HG03175 (cell line): ENCODE measurements at regions not wholly inside any gene's neighbourhood (a gene's known extent, or its start where the extent isn't known, plus 50 kb on each side); places are given as distances from the start of the nearest gene placed in this dataset.
"Not testable (repeated sequence)": the region's sequence is repeated elsewhere in the genome, so short reads cannot be mapped to it uniquely, and the experiment has no call there.

Experiments
- ATAC-seq: cut with Tn5 transposase; IDR thresholded peaks from one replicate; pipeline ENCODE4 v1.9.1; 2021; ENCODE audit warnings: mild to moderate bottlenecking, moderate library complexity; ENCODE audit not compliant: unreplicated experiment

DNA sequence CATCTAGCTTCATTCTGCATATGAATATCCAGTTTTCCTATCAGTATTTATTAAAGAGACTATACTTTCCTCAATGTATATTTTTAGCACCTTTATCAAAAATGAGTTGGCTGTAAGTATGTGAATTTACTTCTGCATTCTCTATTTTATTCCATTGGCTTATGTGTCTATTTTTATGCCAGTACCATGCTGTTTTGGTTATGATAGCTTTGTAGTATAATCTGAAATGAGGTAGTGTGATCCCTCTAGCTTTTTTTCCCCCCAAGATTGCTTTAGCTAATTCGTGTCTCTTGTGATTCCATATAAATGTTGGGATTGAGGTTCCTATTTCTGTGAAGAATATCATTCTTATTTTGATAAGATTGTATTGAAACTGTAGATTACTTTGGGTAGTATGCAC lies 469.1 kb upstream of the MAP3K7 start:
- ATAC-seq, result no peak

DNA sequence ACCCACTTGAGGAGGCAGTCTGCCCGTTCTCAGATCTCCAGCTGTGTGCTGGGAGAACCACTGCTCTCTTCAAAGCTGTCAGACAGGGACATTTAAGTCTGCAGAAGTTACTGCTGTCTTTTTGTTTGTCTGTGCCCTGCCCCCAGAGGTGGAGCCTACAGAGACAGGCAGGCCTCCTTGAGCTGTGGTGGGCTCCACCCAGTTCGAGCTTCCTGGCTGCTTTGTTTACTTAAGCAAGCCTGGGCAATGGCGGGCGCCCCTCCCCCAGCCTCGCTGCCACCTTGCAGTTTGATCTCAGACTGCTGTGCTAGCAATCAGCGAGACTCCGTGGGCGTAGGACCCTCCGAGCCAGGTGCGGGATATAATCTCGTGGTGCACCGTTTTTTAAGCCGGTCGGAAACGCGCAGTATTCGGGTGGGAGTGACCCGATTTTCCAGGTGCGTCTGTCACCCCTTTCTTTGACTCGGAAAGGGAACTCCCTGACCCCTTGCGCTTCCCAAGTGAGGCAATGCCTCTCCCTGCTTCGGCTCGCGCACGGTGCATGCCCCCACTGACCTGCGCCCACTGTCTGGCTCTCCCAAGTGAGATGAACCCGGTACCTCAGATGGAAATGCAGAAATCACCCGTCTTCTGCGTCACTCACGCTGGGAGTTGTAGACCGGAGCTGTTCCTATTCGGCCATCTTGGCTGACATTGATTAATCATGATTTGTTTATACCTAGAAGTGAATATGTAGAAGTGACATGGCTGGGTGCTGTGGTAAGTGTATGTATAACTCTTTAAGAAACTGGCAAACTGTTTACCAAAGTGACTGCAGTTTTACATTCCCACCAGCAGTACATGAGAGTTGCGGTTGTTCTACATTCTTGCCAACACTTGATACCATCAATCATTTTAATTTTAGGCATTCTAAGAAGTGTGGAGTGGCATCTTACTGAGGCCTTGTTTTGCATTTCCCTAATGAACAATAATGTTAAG lies 465.9 kb upstream of the MAP3K7 start:
- not testable (repeated sequence) for ATAC-seq

DNA sequence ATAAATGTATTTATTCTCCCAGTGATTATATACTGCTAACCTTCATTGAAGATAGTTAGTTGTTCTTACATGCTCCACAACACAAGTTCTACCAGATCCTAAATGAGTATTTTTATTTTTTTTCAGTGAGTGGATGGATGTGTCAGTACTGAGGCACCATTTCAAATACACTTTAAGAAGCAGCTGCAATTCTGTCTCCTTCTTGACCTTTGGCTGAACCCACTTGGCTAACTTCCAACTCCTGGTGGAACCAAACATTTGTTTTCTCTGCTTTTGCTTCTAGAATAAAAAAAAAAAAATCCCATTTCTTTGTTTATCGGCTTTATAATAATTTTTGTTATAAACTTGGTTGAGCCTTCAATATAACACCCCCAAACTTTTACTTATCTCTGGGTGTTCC lies 458.3 kb upstream of the MAP3K7 start:
- no peak for ATAC-seq

DNA sequence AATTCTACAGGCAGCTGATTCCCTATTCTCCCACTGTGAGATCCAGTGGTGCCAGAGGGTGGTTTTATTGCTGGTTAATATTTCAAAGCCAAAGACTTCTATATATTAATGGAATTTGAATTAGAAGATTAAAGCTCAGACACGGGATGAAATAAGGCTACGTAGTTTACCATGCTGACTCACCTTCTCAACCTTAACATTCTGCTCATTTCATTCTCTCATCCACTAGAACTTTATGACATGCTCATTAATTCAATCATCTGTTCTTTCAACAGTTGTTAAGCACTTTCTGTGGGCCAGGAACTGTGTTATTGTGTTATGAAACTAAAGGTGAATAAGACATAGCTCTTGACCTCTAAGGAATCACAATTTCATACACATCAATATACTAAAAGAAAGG lies 456.9 kb upstream of the MAP3K7 start:
- ATAC-seq, result no peak

DNA sequence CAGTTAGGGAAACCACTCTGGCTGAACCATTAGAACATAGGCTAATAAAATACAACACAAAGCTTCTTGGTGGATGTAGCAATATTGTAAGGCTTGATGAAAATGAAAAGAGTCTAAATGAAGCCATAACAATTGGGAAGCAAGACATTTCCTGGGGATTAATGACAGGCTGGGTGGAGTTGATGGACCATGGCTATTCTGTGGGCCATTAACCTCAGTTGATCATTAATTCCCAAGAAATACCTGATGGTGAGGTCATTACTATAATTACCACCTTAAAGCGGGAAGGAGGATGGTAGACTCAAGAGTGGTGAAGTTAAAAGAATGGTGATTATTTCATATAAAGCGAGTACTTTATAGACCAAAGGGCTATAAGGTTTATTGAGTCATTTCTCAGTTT lies 455.8 kb upstream of the MAP3K7 start:
- no peak for ATAC-seq

DNA sequence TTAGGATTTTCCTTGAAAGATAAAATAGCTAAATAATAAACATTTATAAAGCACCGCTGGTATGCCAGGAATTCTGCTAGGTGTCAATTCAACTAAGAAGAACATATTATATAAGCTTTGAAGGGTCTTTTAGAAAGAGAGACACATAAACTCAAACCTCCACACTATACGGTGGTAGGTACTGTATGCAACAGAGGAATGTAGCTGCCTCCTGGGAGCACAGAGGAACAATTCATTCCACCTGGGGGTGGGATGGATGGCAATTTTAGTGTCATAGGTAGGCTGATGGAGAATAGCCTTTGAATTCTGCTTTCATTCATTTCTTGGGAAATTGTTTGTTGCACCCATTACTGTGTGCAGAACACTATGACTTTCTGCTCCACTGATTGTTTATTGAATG lies 447.1 kb upstream of the MAP3K7 start:
- no peak for ATAC-seq

DNA sequence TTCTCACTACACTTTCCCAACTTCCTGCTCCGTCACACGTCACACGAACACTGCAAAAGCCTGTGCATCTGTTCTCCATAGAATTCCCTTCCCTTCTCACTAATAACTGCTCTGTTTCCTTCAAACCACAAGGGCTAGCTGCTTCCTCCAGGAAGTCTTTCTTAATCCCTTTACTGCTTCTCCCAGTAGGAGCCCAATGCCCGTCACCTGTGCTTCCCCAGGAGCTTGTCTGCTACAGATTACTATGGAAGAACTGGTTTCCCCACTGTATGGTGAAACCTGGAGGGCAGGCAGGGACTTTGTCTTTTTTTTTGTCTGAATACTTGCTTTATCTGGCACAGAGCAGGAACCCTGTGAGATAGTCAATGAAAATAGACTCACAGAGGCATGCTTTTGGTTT lies 444.7 kb upstream of the MAP3K7 start:
- ATAC-seq, result no peak

DNA sequence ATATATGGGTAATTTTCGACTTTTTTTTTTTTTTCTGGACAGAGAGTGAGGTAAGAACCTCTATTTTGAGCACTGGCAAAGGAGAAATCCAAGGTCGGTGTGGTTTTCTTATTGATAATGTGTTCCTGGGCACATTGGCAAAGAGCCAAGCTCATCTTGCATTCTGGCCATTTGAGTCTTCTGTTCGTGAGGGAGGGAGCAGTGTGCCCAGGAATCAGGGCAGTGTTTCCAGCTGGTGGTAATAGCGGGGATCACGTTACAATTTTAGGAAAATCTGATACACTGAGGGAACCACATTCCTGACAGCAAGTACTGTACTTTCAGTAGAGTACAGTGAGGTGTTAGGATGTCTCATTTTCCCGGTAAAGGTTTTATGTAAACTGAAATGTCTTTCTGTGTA lies 442.3 kb upstream of the MAP3K7 start:
- ATAC-seq, result no peak

DNA sequence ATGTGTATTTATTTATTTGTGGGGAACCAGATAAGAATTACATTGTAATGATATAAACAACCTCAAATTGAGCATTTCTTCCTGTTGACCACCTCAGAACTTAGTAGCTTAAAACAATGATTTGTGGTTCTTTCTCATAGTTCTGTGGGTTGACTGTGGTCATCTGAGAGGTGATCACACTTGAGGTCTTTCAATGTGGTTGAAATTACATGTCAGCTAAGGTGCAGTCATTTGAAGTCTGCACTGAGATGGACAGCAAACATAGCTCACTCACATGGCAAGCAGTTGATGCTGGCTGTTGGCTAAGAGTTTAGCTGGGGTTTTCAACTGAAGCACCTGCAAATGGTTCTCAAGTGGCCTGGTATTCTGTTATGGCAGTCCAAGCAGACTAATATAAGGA lies 436.7 kb upstream of the MAP3K7 start:
- no peak for ATAC-seq

DNA sequence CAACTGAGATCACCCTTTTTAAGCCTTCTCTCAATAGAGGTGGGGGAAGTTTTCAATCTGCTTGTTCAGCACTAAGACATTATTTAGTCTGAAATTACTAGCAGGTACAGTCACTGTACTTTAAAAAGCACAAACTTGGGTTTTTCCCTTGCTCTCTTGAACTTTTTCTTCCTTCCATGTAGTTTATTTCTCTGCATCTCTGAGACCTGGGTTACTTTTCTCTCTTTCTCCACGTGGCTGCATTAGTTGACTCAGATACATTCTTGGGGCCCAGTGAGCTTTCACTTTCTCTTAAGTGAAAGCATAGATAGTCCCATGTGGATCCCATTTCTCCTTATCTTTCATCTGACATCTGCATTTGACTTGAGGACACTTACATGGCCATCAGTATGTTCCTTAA lies 433.9 kb upstream of the MAP3K7 start:
- peak; percentile 61 for ATAC-seq

DNA sequence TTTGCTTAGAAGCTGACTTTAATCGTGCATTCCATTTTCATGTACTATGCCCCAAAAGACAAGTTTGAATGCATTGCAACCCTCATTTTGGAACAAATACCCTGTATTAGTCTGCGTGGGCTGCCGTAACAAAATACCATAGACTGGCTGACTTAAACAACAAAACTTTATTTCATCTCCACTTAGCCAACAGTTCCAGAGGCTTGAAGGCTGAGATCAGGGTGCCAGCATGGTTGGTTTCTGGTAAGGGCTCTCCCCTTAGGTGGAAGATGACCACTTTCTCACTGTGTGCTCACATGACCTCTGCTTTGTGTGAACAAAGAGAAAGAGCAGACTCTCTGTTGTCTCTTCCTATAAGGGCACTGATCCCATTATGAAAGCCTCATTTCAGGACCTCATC lies 431.7 kb upstream of the MAP3K7 start:
- ATAC-seq, result no peak

DNA sequence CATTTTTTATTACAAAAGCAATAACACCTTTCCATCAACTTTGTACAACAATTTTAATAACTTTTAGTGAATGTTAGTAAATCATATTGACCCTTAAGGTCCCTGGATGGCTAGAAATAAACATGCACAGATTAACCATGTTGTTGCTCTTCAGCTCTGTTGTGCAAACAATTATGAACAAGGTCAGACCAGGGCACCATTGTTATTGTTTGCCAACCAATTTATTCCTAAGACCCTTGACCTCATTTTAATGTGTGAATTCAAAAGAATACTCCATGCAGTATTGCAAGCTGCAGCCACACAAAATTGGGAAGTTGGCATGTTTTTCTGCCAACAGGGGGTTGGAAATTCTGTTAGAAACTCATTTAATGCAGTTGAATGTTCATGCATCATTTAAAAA lies 426.6 kb upstream of the MAP3K7 start:
- ATAC-seq, result no peak

DNA sequence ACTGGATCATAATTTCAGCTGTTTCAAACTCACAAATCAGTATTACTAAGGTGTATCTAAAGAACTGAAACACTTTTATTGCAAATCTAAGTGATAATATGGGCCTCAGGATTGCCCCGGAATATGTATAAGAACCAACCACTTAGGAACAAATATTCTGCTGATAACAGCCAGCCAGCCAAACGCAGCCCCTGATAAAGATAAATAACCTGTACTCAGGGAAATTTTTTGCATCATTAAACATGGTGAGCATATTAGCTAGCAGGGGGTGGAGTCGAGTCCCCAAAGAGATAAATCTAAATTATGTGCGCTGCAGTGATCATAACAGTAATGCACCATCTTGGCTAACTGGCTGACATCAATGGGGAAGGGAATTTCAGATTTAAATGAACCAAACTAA lies 410.2 kb upstream of the MAP3K7 start:
- no peak for ATAC-seq

DNA sequence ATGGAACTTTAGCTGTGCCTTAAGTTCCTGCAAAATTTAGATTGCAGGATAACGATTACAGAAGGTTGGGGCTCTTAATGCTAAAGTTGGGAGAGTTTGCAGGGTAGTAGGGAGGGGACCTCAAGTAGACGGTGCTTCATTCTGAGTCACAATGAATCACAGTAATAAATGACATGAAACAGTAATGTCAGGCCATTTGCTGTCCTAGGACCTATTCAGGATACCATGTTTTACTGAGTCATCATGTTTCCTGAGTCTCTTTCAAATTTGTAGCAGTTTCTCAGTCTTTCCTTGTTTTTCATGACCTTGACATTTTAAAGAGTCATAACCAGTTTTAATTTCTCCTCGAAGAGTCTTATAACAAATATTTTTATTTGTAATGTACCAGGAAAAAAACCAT lies 406.9 kb upstream of the MAP3K7 start:
- ATAC-seq, result no peak

DNA sequence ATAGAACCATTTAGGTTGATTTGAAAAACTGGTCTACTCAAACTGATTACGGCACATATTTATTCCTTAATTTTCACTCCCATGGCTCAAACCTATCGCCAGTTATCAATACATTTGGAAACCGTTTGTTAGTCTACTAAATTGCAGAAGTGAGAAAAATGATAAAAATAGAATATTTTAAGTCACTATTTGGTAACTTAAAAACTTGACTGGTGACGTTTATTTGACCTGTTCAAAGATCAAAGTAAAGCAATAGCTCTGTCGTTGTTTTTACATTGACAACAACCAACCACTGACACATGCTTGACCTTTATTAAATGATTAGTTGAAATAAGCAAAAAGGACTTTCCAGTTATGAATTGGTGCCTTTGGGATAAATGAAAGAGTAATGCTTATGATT lies 402.9 kb upstream of the MAP3K7 start:
- ATAC-seq, result no peak

DNA sequence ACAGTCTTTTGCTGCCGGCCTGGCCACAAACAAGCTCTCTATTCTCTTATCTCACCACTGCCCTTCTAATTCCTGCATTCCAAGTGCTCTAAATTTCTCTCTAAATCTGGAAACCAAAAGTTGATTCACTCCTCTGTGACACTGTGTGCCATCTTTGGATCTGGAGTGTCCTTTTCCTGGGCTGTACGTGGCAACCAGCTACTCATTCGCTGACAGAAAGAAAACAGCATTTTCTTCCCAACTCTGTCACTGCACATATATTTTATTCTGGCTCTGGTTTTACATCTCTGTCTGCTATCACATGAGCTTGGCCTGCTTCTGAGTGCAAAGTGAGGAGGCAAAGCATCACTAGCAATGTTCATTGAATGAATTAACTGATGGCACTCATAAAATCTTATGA lies 397.2 kb upstream of the MAP3K7 start:
- no peak for ATAC-seq

DNA sequence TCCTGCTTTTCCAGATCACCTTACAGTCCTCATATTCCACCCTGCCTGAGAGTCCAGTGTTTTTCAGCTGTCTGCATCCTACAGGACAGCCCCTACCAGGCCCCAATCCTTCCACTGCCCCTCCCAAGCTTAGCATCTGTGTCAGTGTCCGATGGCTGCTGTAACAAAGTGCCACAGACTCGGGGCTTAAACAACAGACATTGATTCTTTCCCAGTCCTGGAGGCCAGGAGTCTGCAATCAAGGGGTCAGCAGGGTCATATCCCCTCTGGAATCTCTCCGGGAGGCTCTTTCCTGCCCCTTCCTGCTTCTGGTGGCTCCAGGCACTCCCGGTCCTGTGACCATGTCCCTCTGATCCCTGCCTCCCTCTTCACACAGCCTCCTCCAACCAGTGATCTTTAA lies 396.6 kb upstream of the MAP3K7 start:
- ATAC-seq, result no peak

DNA sequence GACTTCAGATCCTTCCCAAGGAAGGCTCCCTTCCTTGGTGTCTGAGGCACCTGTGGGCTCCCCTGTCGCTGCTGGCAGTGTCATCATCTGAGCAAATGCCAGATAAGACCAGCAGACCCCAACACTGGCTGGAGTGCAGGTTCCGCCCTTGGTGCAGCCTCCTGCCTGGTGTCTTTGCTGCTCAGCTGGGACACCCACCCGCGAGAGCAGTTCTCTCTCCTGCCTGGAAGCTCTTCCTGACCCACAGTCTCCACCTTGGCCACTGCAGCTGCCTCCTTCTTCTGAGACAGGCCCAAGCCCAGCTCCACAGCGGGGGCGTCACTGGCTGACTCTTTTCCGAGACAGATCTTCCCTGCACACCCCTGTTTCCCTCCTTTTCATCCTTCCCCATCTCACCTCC lies 395.7 kb upstream of the MAP3K7 start:
- ATAC-seq, result no peak

DNA sequence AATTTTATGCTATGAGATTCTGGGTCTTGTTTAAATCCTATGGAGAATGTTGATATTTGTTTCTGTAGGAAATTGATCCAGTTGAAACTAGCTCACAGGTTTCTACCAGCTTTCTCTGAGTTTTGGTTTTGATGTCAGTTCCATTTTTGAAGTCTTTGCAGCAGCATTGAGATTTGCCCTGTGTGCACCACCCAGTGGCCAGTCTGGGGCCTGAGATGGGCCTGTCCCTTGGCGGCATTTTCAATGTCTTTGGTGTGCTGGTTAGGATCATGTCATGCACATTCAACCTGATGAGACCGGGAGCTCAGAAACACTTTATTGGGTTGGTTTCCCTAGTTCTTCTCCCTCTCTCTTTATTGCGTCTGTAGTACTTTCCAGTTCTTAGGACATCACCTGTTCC lies 395.2 kb upstream of the MAP3K7 start:
- no peak for ATAC-seq

DNA sequence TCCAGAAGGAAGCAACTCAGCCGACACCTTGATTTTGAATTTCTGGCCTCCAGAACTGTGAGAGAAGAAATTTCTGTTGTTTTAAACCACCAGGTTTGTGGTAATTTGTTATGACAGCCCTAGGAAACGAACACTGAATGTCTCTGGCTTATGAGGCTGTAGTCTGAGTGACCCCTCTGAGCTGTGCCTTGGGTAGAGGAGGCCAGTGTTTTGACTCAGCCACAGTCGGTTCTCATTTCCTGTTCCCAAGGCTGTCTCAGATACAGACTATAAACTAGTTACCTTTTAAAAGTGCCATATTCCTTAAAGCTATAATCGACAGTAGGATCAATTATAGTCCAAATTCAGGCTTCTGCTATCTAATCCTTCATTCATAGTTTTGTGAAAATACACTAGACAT lies 391.2 kb upstream of the MAP3K7 start:
- ATAC-seq, result peak; percentile 69

DNA sequence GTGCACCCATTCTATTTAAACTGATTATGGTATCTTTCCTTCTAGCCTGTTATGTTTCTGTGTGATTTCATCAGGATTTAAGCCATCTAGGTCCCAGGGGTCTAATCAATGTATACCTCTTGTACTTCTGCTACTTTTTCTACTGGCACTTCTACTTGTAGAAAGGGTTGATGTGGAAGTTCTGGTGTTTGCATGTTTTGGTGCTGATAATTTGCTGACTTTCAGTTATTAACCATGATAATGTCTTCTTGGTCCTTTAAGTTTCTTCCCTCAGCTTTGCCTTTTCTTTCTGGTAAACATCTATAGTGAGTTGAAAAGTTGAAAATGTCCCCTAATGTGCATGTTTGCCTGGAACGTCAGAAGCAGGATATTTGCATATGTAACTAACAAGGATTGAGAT lies 390.6 kb upstream of the MAP3K7 start:
- ATAC-seq, result no peak

DNA sequence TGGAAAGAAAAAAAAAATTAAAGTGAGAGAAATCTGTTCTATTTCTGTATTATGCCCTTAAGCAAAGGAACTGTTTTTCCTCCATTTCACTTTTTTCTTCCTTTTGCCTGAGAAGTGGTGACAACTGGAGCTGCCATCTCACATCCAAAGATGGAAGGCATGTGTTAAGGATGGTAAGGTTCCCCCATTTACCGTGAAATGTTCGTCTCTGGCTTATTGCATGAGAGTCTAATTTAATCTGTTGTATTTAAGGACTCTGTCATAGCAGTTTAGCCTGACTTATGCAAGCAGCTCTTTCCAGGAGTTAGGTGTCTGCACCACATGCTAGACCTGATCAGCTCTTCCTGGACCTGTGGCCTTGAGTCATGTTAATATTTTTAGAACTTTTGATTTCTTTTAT lies 389.5 kb upstream of the MAP3K7 start:
- no peak for ATAC-seq

DNA sequence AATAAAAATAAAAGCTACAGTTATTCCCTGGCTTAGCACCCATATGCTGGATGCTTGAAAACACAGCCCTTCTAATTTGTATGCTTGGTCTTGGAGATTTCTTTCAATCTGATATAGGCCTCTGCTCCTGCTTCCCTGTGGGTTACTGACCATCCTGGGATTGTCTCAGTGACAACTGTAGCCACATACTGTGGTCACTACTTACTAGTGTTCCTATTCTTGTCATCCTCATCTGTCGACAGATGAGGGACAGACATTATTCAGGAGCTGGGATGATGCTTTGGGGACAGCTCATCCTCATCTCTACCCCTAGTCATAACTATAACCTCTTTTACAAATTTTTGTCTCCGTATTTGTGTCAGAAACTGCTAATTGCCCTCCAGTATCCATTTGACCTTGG lies 388.9 kb upstream of the MAP3K7 start:
- ATAC-seq, result no peak
